GM10248 (cell line): ENCODE measurements at regions not wholly inside any gene's neighbourhood (a gene's known extent, or its start where the extent isn't known, plus 50 kb on each side); places are given as distances from the start of the nearest gene placed in this dataset.

Experiments
- CTCF ChIA-PET: fragments of 300-600 bp; sonication (Branson Sonifier 250); formaldehyde crosslinking; extraction: SDS; loops from one replicate; lab custom pipeline; 2021; ENCODE audit warnings: antibody characterized with exemption; lab: Yijun Ruan, JAX
- POLR2A ChIA-PET: fragments of 350-650 bp; sonication (Branson Sonifier 250); formaldehyde crosslinking; extraction: SDS; loops from one replicate; lab custom pipeline; 2020; ENCODE audit warnings: antibody characterized with exemption; lab: Yijun Ruan, JAX
- DNase-seq: peaks from one replicate; pipeline ENCODE4 v3.0.0; 2012; ENCODE audit errors: extremely low spot score
- TF ChIP-seq, protein P1 (sequence below): IDR thresholded peaks from 2 replicates; pipeline ENCODE4 v1.5.1; 2012; ENCODE audit warnings: mild to moderate bottlenecking, low read depth; ENCODE audit errors: extremely low read depth, missing control alignments, control extremely low read depth

DNA sequence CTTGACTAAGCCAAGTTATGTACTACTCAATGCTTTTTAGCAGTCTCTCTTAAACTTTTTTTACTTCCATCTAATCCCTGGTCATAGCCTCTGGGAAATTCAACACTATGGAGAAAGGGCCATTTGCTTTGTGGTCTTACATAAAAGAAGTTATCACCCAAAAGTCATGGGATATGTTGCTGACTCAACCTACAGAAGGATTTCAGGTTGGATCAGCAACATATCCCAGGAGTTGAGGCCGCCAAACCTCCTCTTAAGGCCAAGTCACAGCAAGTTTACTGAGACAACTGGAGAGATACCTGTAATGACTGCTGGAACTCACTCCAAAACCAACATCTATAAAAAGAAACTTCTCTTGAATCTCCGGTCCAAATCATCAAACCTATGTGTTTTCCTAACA, 141.1 kb downstream of the IRS1 start:
- ChIA-PET CTCF (no interaction called here), POLR2A (no interaction called here)
- TF ChIP-seq, protein P1, sequence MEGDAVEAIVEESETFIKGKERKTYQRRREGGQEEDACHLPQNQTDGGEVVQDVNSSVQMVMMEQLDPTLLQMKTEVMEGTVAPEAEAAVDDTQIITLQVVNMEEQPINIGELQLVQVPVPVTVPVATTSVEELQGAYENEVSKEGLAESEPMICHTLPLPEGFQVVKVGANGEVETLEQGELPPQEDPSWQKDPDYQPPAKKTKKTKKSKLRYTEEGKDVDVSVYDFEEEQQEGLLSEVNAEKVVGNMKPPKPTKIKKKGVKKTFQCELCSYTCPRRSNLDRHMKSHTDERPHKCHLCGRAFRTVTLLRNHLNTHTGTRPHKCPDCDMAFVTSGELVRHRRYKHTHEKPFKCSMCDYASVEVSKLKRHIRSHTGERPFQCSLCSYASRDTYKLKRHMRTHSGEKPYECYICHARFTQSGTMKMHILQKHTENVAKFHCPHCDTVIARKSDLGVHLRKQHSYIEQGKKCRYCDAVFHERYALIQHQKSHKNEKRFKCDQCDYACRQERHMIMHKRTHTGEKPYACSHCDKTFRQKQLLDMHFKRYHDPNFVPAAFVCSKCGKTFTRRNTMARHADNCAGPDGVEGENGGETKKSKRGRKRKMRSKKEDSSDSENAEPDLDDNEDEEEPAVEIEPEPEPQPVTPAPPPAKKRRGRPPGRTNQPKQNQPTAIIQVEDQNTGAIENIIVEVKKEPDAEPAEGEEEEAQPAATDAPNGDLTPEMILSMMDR = no peak
- no peak for DNase-seq

DNA sequence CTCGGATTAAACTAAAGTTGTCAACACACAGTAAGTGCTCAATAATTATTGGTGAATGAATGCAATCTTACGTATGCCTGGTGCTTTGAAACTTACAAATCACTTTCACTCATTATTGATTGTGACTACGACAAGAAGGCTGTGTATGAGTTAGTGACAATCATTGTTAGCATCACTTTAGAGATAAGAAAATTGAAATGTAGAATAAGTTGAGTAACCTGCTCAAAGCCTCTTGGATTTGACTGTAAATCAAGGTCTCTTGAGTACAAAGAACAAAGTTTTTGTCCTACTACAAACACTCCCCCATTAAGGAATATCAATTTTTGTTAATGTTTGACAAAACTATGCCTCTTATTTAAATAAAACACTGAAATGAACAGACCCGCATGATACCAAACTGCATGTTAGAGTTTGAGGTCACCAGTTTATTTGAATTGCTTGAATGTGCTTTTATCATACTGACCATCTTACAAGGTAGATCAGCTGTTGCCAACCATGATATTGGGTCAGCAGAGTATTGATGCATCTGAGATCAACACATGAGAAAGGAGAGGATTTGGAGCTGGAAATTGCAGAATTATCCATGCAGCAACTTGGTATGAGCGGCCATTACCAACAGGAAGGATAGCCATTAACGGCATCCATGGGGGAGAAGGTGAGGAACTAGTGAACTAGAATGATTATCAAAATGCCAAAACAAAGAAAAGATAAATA, 142.1 kb downstream of the IRS1 start:
- CTCF ChIA-PET = no interaction called here
- TF ChIP-seq, protein P1 = no peak
- POLR2A ChIA-PET = no interaction called here
- DNase-seq = no peak

DNA sequence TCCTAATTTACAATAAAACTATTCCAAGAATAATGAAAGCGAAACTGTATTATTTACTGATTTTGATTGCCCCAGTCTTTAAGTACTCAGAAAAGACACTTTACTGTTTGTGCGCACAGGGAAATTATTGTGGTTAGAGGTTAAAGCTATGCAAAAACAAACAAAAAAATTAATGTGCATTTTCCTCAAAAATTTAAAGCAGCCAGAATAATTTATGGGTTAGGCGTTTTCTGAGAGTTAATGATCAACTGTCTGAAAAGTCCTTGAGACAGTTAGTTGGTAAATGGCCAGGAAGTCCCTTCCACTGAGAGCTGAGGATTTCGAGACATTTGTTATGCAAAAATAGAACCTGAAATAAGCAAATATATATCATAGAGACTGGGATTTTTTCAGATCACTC, 143.3 kb downstream of the IRS1 start:
- POLR2A ChIA-PET = no interaction called here
- DNase-seq = no peak
- TF ChIP-seq, protein P1 = no peak
- CTCF ChIA-PET = no interaction called here

DNA sequence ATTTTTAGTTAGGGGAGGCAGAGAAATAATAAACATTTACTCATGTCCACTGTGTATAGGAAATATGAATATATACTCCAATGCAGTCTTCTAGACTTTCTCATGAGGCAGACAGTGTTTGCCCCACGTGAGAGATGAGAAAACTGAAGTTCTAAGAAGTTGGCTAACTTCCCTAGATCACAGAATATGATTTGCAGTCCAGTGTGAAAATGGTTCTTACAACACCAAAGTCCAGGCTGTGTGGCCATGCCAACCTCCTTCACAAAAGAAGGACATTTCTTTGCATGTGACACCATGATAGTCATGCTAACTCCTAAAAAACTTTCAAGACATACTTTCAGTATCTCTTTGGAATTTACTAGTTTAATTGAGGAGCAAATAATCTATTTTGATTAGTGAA, 143.7 kb downstream of the IRS1 start:
- TF ChIP-seq, protein P1 = no peak
- DNase-seq = no peak
- CTCF ChIA-PET = no interaction called here
- POLR2A ChIA-PET = no interaction called here

DNA sequence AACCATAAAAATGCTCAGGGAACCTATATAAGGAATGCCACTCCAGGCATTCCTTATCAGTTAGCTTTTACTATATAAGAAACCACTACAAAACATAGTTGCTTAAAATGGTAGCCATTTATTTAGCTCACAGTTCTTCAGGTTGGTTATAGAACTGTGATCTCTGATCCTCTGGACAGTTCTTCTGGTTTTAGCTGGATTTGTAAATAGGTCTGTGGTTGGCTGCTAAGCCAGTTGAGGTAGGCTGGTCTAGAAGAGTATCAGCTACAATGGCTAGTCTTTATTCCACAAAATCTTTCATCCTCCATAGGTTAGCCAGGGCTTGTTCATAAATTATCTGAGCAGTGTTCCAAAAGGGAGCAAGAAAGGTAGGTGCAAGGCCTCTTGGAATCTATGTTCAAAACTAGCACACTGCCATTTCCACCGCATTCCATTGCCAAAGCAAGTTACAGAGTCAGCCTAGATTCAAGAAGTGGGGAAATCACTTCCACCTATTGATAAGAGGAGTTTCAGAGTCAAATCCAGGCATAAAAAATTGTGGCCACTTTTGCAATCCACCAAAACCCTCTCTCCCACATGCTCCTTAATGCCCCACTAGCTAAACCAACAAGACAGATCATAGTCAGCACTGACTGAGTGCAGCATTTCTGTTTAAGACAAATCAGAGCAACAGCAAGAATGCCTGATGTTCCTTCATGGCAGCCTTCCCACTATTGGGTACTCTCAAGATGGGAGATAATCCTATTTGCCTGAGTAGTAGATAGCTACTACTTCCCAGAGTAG, 146.4 kb downstream of the IRS1 start:
- CTCF ChIA-PET = interaction anchor here (1.4 to 1.6 kb wide), 3 partner anchors 19 to 142 kb away, joined by 3 to 5 read pairs (median 4); no protein-coding TSS in a partner anchor
- POLR2A ChIA-PET = no interaction called here
- TF ChIP-seq, protein P1 = no peak
- no peak for DNase-seq

DNA sequence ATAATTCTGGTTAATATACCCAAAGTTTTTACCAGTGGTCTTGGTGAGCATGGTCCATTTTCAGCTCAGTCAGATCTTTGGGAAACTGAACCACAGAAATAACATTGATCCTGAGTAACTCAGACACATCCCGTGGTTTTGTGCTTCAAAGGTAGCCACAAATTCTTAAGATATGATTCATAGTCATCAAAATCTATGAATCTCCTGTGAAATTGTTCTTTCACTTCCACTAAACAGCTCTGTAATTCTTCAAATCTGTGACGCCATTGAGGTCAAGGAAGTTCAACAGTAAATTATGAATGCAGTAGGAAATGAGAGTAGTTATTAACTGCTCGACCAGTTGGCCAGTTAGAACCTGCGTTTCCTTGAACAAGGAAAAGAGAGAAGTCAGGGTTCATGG, 147.3 kb downstream of the IRS1 start:
- ChIA-PET POLR2A (no interaction called here), CTCF (interaction anchor here (1.3 to 1.6 kb wide), 4 partner anchors 18 to 143 kb away, joined by 3 to 5 read pairs (median 4); no protein-coding TSS in a partner anchor)
- no peak for DNase-seq
- TF ChIP-seq, protein P1 = no peak
